ENCODE measurements at regions not wholly inside any gene's neighbourhood (a gene's known extent, or its start where the extent isn't known, plus 50 kb on each side); places are given as distances from the start of the nearest gene placed in this dataset.

- Histone ChIP-seq H2AFZ (ENCODE audit: low read length) (no peak overlapping the region), H3K27me3 (ENCODE audit: control insufficient read depth in 1 of 2, insufficient read depth in 2 of 2, low read length in 2 of 2) (peaks cover 0 to 16% of the 10 kb centered on the region in 2 experiments; a peak in 3 of 5 replicates), H3K9ac (ENCODE audit: insufficient read depth, low read depth, low read length) (no peak overlapping the region), H3K27ac (ENCODE audit: extremely low read length, insufficient read depth, low read length) (no peak overlapping the region), H3K4me1 (ENCODE audit: insufficient read depth, low read length) (no peaks in the 10 kb centered on the region), H3K36me3 (replicated peaks in 1 of 2; ENCODE audit: control insufficient read depth in 1 of 2, insufficient read depth in 2 of 2, low read length in 2 of 2) (no peaks in the 10 kb centered on the region), H3K9me3 (ENCODE audit: low read length) (no peaks in the 10 kb centered on the region), H3K4me3 (replicated peaks in 1 of 3; ENCODE audit: insufficient read depth in 1 of 3, low read depth in 2 of 3, low read length in 3 of 3) (no peak overlapping the region), H4K20me1 (ENCODE audit: insufficient read depth, low read length) (no peaks in the 10 kb centered on the region), H3K79me2 (ENCODE audit: insufficient read depth, low read length) (no peaks in the 10 kb centered on the region), H3K4me2 (ENCODE audit: low read depth, low read length) (no peak overlapping the region)
- WGBS (ENCODE audit: low lambda C conversion rate), result 7% methylated on average over 6 of the region's 6 CpGs
- intact Hi-C loops (cut with micrococcal nuclease; ENCODE audit: unreplicated experiment) (no loop called here), in situ Hi-C loops (cut with HindIII; ENCODE audit: extremely low pct_ligation_motif_present, low pct_unique_long_range_greater_than_20kb) (no loop called here)
- CTCF ChIA-PET (ENCODE audit: low intra/inter-chr PET ratio, low total read pairs), result no interaction called here
- ATAC-seq (no peak), FAIRE-seq (no peak), DNase-seq (ENCODE audit: low spot score) (no peak)
- BruUV-seq (replicated peaks), result no TSS peak
- TF ChIP-seq ZNF788 (CRISPR knock-in tag; IDR thresholded peaks at IDR 0.05; ENCODE audit: borderline replicate concordance) (no peak), CTCF (CRISPR knock-in tag; IDR thresholded peaks at IDR 0.05) (no peak), EED (CRISPR knock-in tag; IDR thresholded peaks at IDR 0.05) (no peak), KAT8 (CRISPR knock-in tag; IDR thresholded peaks at IDR 0.05) (no peak), ZNF431 (CRISPR knock-in tag; IDR thresholded peaks at IDR 0.05; ENCODE audit: borderline replicate concordance, low read depth) (no peak), ZNF724P (CRISPR knock-in tag; IDR thresholded peaks at IDR 0.05; ENCODE audit: borderline replicate concordance) (no peak)
- POLR2A ChIA-PET, result no interaction called here
These were observed 406.2 kb downstream of the MTX2 start for GRCh38 chr2:176675271-176675949.

GRCh38 chr2:176677746-176678265, 408.6 kb downstream of the MTX2 start:
- in situ Hi-C loops (cut with HindIII; ENCODE audit: extremely low pct_ligation_motif_present, low pct_unique_long_range_greater_than_20kb), result no loop called here
- H3K27ac ChIP-seq (ENCODE audit: extremely low read length, insufficient read depth, low read length), result no peak overlapping the region
- no TSS peak for BruUV-seq (replicated peaks)
- no peak overlapping the region for H3K4me3 ChIP-seq (replicated peaks in 1 of 3; ENCODE audit: insufficient read depth in 1 of 3, low read depth in 2 of 3, low read length in 3 of 3)
- ChIA-PET CTCF (ENCODE audit: low intra/inter-chr PET ratio, low total read pairs) (no interaction called here), POLR2A (no interaction called here)
- WGBS (ENCODE audit: low lambda C conversion rate), result 3% methylated on average over 2 of the region's 2 CpGs
- no peaks in the 10 kb centered on the region for H3K36me3 ChIP-seq (replicated peaks in 1 of 2; ENCODE audit: control insufficient read depth in 1 of 2, insufficient read depth in 2 of 2, low read length in 2 of 2)
- ATAC-seq, result no peak
- H3K4me2 ChIP-seq (ENCODE audit: low read depth, low read length), result no peak overlapping the region
- H3K9ac ChIP-seq (ENCODE audit: insufficient read depth, low read depth, low read length), result no peak overlapping the region
- FAIRE-seq, result no peak
- H3K27me3 ChIP-seq (ENCODE audit: control insufficient read depth in 1 of 2, insufficient read depth in 2 of 2, low read length in 2 of 2), result peaks cover 0 to 19% of the 10 kb centered on the region in 2 experiments; a peak in 3 of 5 replicates
- TF ChIP-seq RFX5 (IDR thresholded peaks at IDR 0.05; ENCODE audit: low read depth, low read length) (no peak), ATF7 (IDR thresholded peaks at IDR 0.05) (0 out of 2 replicates have a peak, but pooled peaks have one; percentile 20), ATF7 (CRISPR knock-in tag; IDR thresholded peaks at IDR 0.05) (no peak), ZFP90 (CRISPR knock-in tag; IDR thresholded peaks at IDR 0.05; ENCODE audit: borderline replicate concordance) (no peak), MAFK (conservative IDR thresholded peaks at IDR 0.05 in 1 of 2, IDR thresholded peaks at IDR 0.05 in 1 of 2; ENCODE audit: low read length in 2 of 2) (peak in 1 of 2 experiments; percentile 21; a peak in 1 of 4 replicates), PAF1 (CRISPR knock-in tag; IDR thresholded peaks at IDR 0.05) (no peak)
- H3K79me2 ChIP-seq (ENCODE audit: insufficient read depth, low read length), result no peaks in the 10 kb centered on the region
- no peaks in the 10 kb centered on the region for H3K4me1 ChIP-seq (ENCODE audit: insufficient read depth, low read length)
- DNase-seq (ENCODE audit: low spot score), result no peak
- H4K20me1 ChIP-seq (ENCODE audit: insufficient read depth, low read length), result no peaks in the 10 kb centered on the region
- H3K9me3 ChIP-seq (ENCODE audit: low read length), result no peaks in the 10 kb centered on the region
- intact Hi-C loops (cut with micrococcal nuclease; ENCODE audit: unreplicated experiment), result no loop called here
- no peak overlapping the region for H2AFZ ChIP-seq (ENCODE audit: low read length)

All from HepG2 (cell line).